A549 (cell line): ENCODE measurements at regions not wholly inside any gene's neighbourhood (a gene's known extent, or its start where the extent isn't known, plus 50 kb on each side); places are given as distances from the start of the nearest gene placed in this dataset.

Source experiments
- ATAC-seq, 2 experiments: fragments of 200-7000 bp in 1 of 2; fragments of >200 bp in 1 of 2; cut with Nextera tagmentation in 1 of 2; cut with Tn5 transposase in 1 of 2; 3 replicates each; pipeline versions ENCODE4 v1.8.0 to v1.9.1; 2018 to 2020; ENCODE audit warnings: mild to moderate bottlenecking in 1 of 2, moderate library complexity in 1 of 2
- CTCF ChIA-PET: fragments of 300-600 bp; sonication (Branson Sonifier 250); formaldehyde crosslinking; extraction: SDS; loops from one replicate; lab custom pipeline; 2021; ENCODE audit warnings: antibody characterized with exemption, inconsistent platforms; lab: Yijun Ruan, JAX
- POLR2A ChIA-PET: fragments of 350-600 bp; formaldehyde crosslinking; extraction: SDS; loops from one replicate; lab custom pipeline; 2021; ENCODE audit warnings: antibody characterized with exemption, inconsistent platforms; lab: Yijun Ruan, JAX
- DNase-seq, 2 experiments: peaks; one replicate each; pipeline versions ENCODE4 v3.0.0 to v3.0.0-alpha.2; 2011 to 2016; ENCODE audit warnings: low read depth in 1 of 2, low spot score in 1 of 2
- FAIRE-seq: peaks from 2 replicates; lab custom pipeline; 2011; peaks lifted over from hg19 to GRCh38; lab: Jason Lieb, UNC
- H3K27ac ChIP-seq, 2 experiments: fragments of >200 bp; sonication (Bioruptor Twin); formaldehyde crosslinking; 3 replicates each; pipeline ENCODE4 v1.5.1; 2016 to 2017
- H3K4me1 ChIP-seq: fragments of >200 bp; sonication (Bioruptor Twin); formaldehyde crosslinking; 3 replicates; pipeline ENCODE4 v1.6.1; 2016
- H3K4me2 ChIP-seq: fragments of >200 bp; sonication (Bioruptor Twin); formaldehyde crosslinking; 3 replicates; pipeline ENCODE4 v1.6.1; 2016
- H3K4me3 ChIP-seq: fragments of >200 bp; sonication (Bioruptor Twin); formaldehyde crosslinking; 3 replicates; pipeline ENCODE4 v1.5.1; 2016
- H3K9me3 ChIP-seq: fragments of >200 bp; sonication (Bioruptor Twin); formaldehyde crosslinking; 3 replicates; pipeline ENCODE4 v1.6.1; 2016
- CBX2 ChIP-seq: fragments of 200-600 bp; sonication (generic); IDR thresholded peaks from 2 replicates; pipeline ENCODE4 v1.6.1; 2016; ENCODE audit warnings: low read depth, mild to moderate bottlenecking, borderline replicate concordance
- CEBPB ChIP-seq, 2 experiments: fragments of >200 bp in 1 of 2; sonication (Bioruptor Twin) in 1 of 2; formaldehyde crosslinking in 1 of 2; IDR thresholded peaks; 2 replicates each; pipeline ENCODE4 v1.6.1; 2012 to 2016
- CHD2 ChIP-seq: fragments of 150-350 bp; IDR thresholded peaks from 2 replicates; pipeline ENCODE4 v1.6.1; 2014; ENCODE audit warnings: low read length; ENCODE audit not compliant: partially characterized antibody
- CHD4 ChIP-seq: fragments of 200-600 bp; sonication (generic); IDR thresholded peaks from 2 replicates; pipeline ENCODE4 v1.6.1; 2016; ENCODE audit warnings: antibody characterized with exemption, mild to moderate bottlenecking, borderline replicate concordance
- EP300 ChIP-seq, 2 experiments: fragments of >200 bp; sonication (Bioruptor Twin); formaldehyde crosslinking; IDR thresholded peaks; 2 replicates in 1 of 2; 3 replicates in 1 of 2; pipeline ENCODE4 v1.6.1; 2016 to 2017
- ESRRA ChIP-seq: fragments of 150-350 bp; IDR thresholded peaks from 2 replicates; pipeline ENCODE4 v1.6.1; 2014; ENCODE audit warnings: mild to moderate bottlenecking, low read length, borderline replicate concordance
- GATA3 ChIP-seq: IDR thresholded peaks from 2 replicates; pipeline ENCODE4 v1.6.1; 2012; ENCODE audit warnings: borderline replicate concordance
- HDAC2 ChIP-seq: fragments of 200-600 bp; sonication (generic); IDR thresholded peaks from 2 replicates; pipeline ENCODE4 v1.6.1; 2016
- HES2 ChIP-seq: fragments of >200 bp; sonication (Bioruptor Twin); formaldehyde crosslinking; IDR thresholded peaks from 2 replicates; pipeline ENCODE4 v1.6.1; 2016
- HEYL ChIP-seq: fragments of 250-450 bp; sonication (Bioruptor Pico); IDR thresholded peaks from 2 replicates; pipeline ENCODE4 v1.8.0; 2021; ENCODE audit warnings: mild to moderate bottlenecking, moderate library complexity
- JUN ChIP-seq, 2 experiments: fragments of >200 bp; sonication (Bioruptor Twin); formaldehyde crosslinking; IDR thresholded peaks; 2 replicates in 1 of 2; 3 replicates in 1 of 2; pipeline ENCODE4 v1.6.1; 2016 to 2017
- KDM1A ChIP-seq: fragments of 200-600 bp; sonication (generic); IDR thresholded peaks from 2 replicates; pipeline ENCODE4 v1.6.1; 2016; ENCODE audit warnings: low read depth, mild to moderate bottlenecking
- MAX ChIP-seq: IDR thresholded peaks from 2 replicates; pipeline ENCODE4 v1.6.1; 2012
- NFE2L2 ChIP-seq: fragments of 150-350 bp; conservative IDR thresholded peaks from 2 replicates; pipeline ENCODE4 v1.6.1; 2014; ENCODE audit warnings: low read length
- PBX3 ChIP-seq: IDR thresholded peaks from 2 replicates; pipeline ENCODE4 v1.6.1; 2012
- PHF8 ChIP-seq: fragments of 200-600 bp; sonication (generic); IDR thresholded peaks from 2 replicates; pipeline ENCODE4 v1.6.1; 2016; ENCODE audit warnings: low read depth, mild to moderate bottlenecking, antibody characterized with exemption, moderate library complexity, borderline replicate concordance
- RARB ChIP-seq: fragments of 250-450 bp; sonication (Bioruptor Pico); IDR thresholded peaks from 2 replicates; pipeline ENCODE4 v1.8.0; 2021; ENCODE audit warnings: mild to moderate bottlenecking, moderate library complexity
- REST ChIP-seq: fragments of 200-600 bp; sonication (generic); IDR thresholded peaks from 2 replicates; pipeline ENCODE4 v1.6.1; 2016; ENCODE audit warnings: antibody characterized with exemption, mild to moderate bottlenecking, moderate library complexity
- USF2 ChIP-seq: fragments of 450-650 bp; IDR thresholded peaks from 2 replicates; pipeline ENCODE4 v1.6.1; 2014; ENCODE audit warnings: antibody characterized with exemption
- WGBS: methylation state at CpG from one replicate; pipeline ENCODE4 v1.1.6; 2017; ENCODE audit errors: missing lambda C conversion rate; 5-methylcytosine and 5-hydroxymethylcytosine counted together

GRCh38 chr11:130636722-130637464, 188.4 kb downstream of the ADAMTS15 start (continued):
- peak; percentile 13; the same call in 1 of the 2 replicates for TF ChIP-seq PBX3
- TF ChIP-seq CHD2: no peak
- 0 out of 2 replicates have a peak, but pooled peaks have one; percentile 57 for TF ChIP-seq MAX
- peak; percentile 76 for TF ChIP-seq RARB (CRISPR knock-in tag)
- TF ChIP-seq NFE2L2: no peak
- TF ChIP-seq CEBPB (IDR thresholded peaks at IDR 0.05): peak; percentile 85 to 98
- no peak for TF ChIP-seq ESRRA
- TF ChIP-seq HEYL: no peak

GRCh38 chr11:130637566-130637965, 189.1 kb downstream of the ADAMTS15 start:
- 64% methylated on average over 7 of the region's 7 CpGs for WGBS
- POLR2A ChIA-PET: interaction anchor here (1.4 to 2.5 kb wide), 2 partner anchors 115 to 189 kb away, joined by 10 read pairs; partner anchors contain the start of gene ADAMTS15

GRCh38 chr11:130638033-130638432, 189.6 kb downstream of the ADAMTS15 start:
- H3K9me3 ChIP-seq: no peaks in the 10 kb centered on the region
- H3K4me3 ChIP-seq: no peak overlapping the region
- peaks cover 56% of the 10 kb centered on the region for H3K4me1 ChIP-seq
- DNase-seq (peak in 1 of 2 experiments; percentile 66), FAIRE-seq (no peak), ATAC-seq (peak in 1 of 2 experiments; percentile 6; a peak in 2 of 6 replicates)
- ChIA-PET POLR2A (interaction anchor here (2.5 kb wide), 1 partner anchor 116 kb away, joined by 10 read pairs; no protein-coding TSS in a partner anchor), CTCF (interaction anchor here (5.3 kb wide), 1 partner anchor 224 kb away, joined by 27 read pairs; no protein-coding TSS in a partner anchor)
- 6% methylated on average over 4 of the region's 5 CpGs for WGBS
- peak overlapping the region; percentile 85 for H3K4me2 ChIP-seq
- H3K27ac ChIP-seq: peak overlapping the region; percentile 96 to 97
- TF ChIP-seq PHF8 (no peak), NFE2L2 (no peak), MAX (peak; percentile 42; the same call in 1 of the 2 replicates), CEBPB (IDR thresholded peaks at IDR 0.05) (peak in 1 of 2 experiments; percentile 42; a peak in 1 of 4 replicates), GATA3 (peak; percentile 87), EP300 (IDR thresholded peaks at IDR 0.05) (peak in 1 of 2 experiments; percentile 39; a peak in 1 of 5 replicates)

More at GRCh38 chr11:130637566-130637965, 189.1 kb downstream of the ADAMTS15 start:
- CTCF ChIA-PET: interaction anchor here (1.6 to 5.3 kb wide), 3 partner anchors 25 to 225 kb away, joined by 4 to 27 read pairs (median 8); no protein-coding TSS in a partner anchor
- TF ChIP-seq HES2 (no peak), JUN (IDR thresholded peaks at IDR 0.05) (no peak), KDM1A (peak; percentile 95), CHD4 (peak; percentile 82; the same call in 1 of the 2 replicates), HDAC2 (peak; percentile 88)
- H3K9me3 ChIP-seq: no peaks in the 10 kb centered on the region
- FAIRE-seq (no peak), ATAC-seq (no peak), DNase-seq (no peak)
- peaks cover 56% of the 10 kb centered on the region for H3K4me1 ChIP-seq
- H3K27ac ChIP-seq: peak overlapping the region; percentile 96 to 97
- H3K4me2 ChIP-seq: peak overlapping the region; percentile 85
- no peak overlapping the region for H3K4me3 ChIP-seq

- H3K9me3 ChIP-seq: no peaks in the 10 kb centered on the region
- peaks cover 50% of the 10 kb centered on the region for H3K4me1 ChIP-seq
- FAIRE-seq (no peak), DNase-seq (no peak), ATAC-seq (no peak)
- ChIA-PET POLR2A (no interaction called here), CTCF (interaction anchor here (5.3 kb wide), 1 partner anchor 224 kb away, joined by 27 read pairs; no protein-coding TSS in a partner anchor)
- 66% methylated on average over 3 of the region's 3 CpGs for WGBS
- H3K4me3 ChIP-seq: no peak overlapping the region
- H3K27ac ChIP-seq: peak overlapping the region; percentile 96 to 97
- H3K4me2 ChIP-seq: peak overlapping the region; percentile 85
- no peak for TF ChIP-seq HDAC2
- no peak for TF ChIP-seq JUN (IDR thresholded peaks at IDR 0.05)
- TF ChIP-seq REST: no peak
- TF ChIP-seq USF2: no peak
- no peak for TF ChIP-seq CBX2
- TF ChIP-seq, all 56 proteins: peak for 0
Observed at GRCh38 chr11:130638624-130639023, 190.2 kb downstream of the ADAMTS15 start.
